Fibroblast of the aortic adventitia (primary cell): ENCODE measurements at regions not wholly inside any gene's neighbourhood (a gene's known extent, or its start where the extent isn't known, plus 50 kb on each side); places are given as distances from the start of the nearest gene placed in this dataset.
A peak's percentile ranks its signal among the peaks of the same experiment; 100 is the strongest.

ENCODE experiments used
- DNase-seq: peaks from one replicate; pipeline ENCODE4 v3.0.0-alpha.2; 2010; ENCODE audit warnings: low read depth
- H3K4me3 ChIP-seq: 2 replicates; pipeline ENCODE4 v1.5.1; 2011; ENCODE audit warnings: low read depth, mild to moderate bottlenecking, control low read depth, low read length, moderate library complexity
- TF ChIP-seq, protein P1 (sequence below): IDR thresholded peaks from 2 replicates; pipeline ENCODE4 v1.5.1; 2011; ENCODE audit warnings: mild to moderate bottlenecking, low read length, control low read depth, inconsistent platforms; ENCODE audit not compliant: insufficient read depth

GRCh38 chr2:35415942-35416341 is 939.6 kb upstream of the CRIM1 start:
- TF ChIP-seq, protein P1, sequence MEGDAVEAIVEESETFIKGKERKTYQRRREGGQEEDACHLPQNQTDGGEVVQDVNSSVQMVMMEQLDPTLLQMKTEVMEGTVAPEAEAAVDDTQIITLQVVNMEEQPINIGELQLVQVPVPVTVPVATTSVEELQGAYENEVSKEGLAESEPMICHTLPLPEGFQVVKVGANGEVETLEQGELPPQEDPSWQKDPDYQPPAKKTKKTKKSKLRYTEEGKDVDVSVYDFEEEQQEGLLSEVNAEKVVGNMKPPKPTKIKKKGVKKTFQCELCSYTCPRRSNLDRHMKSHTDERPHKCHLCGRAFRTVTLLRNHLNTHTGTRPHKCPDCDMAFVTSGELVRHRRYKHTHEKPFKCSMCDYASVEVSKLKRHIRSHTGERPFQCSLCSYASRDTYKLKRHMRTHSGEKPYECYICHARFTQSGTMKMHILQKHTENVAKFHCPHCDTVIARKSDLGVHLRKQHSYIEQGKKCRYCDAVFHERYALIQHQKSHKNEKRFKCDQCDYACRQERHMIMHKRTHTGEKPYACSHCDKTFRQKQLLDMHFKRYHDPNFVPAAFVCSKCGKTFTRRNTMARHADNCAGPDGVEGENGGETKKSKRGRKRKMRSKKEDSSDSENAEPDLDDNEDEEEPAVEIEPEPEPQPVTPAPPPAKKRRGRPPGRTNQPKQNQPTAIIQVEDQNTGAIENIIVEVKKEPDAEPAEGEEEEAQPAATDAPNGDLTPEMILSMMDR: no peak
- DNase-seq: no peak
- no peak overlapping the region for H3K4me3 ChIP-seq

- TF ChIP-seq, protein P1: peak; percentile 30
- DNase-seq: no peak
- H3K4me3 ChIP-seq: no peak overlapping the region
Observed at GRCh38 chr2:35415282-35415681, 940.3 kb upstream of the CRIM1 start.

DNA sequence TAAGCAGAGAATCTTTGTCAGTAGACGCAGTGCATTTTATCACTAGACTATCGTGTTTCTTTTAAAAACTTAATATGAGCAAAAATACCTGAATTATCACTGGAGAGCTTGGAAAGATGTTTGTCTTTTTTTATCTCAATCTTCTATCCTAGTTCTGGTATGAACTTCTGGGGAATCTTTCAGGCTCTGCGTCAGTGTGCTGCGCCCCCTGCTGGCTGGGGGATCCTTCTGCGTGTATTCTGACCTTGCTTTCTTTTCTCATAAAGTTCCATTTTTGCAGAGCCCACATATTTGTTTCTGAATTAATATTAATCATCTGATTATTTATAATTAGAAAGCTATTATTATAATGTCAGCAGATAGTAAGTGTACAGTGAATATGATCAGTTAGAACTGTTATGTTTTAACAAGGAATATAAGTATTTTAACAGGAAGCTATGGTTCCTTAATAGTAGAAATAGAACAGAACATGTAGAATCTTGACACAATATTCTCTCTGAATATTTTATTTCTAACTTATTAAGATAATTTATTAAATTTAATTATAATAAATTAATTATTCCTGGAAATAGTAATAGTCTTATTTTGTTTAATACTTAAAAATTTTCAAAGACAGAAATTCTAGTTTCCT is 945.0 kb upstream of the CRIM1 start:
- peak; percentile 18 for DNase-seq
- TF ChIP-seq, protein P1: peak; percentile 58

GRCh38 chr2:35409762-35410161 is 945.8 kb upstream of the CRIM1 start:
- no peak for DNase-seq
- TF ChIP-seq, protein P1: no peak
- H3K4me3 ChIP-seq: no peak overlapping the region

More for the DNA sequence above, 945.0 kb upstream of the CRIM1 start:
- no peak overlapping the region for H3K4me3 ChIP-seq

GRCh38 chr2:35408320-35408719 is 947.3 kb upstream of the CRIM1 start:
- DNase-seq: no peak
- TF ChIP-seq, protein P1: no peak
- H3K4me3 ChIP-seq: no peak overlapping the region

- TF ChIP-seq, protein P1: no peak
- H3K4me3 ChIP-seq: no peak overlapping the region
- DNase-seq: no peak
Observed at GRCh38 chr2:35391736-35392442, 963.7 kb upstream of the CRIM1 start.
